Breast epithelium (tissue), 4 donors: ENCODE measurements at regions not wholly inside any gene's neighbourhood (a gene's known extent, or its start where the extent isn't known, plus 50 kb on each side); places are given as distances from the start of the nearest gene placed in this dataset.

ENCODE experiments used
- DNase-seq, 2 donors: peaks; one replicate each; pipeline ENCODE4 v3.0.0-alpha.2; 2019; ENCODE audit warnings: low spot score in 2 of 2
- H3K27ac ChIP-seq, 2 donors: fragments of 200-600 bp; sonication (generic) in 1 of 2; one replicate each; pipeline ENCODE4 v1.5.1; 2016 to 2019; ENCODE audit warnings: mild to moderate bottlenecking in 1 of 2
- H3K27me3 ChIP-seq, 2 donors: fragments of 200-600 bp; sonication (generic) in 1 of 2; one replicate each; pipeline versions ENCODE4 v1.5.1 to v1.6.0; 2017 to 2019; ENCODE audit warnings: control low read depth in 1 of 2, mild to moderate bottlenecking in 1 of 2
- H3K36me3 ChIP-seq: fragments of 200-600 bp; one replicate; pipeline ENCODE4 v1.5.1; 2019
- H3K4me1 ChIP-seq, 2 donors: fragments of 200-600 bp; sonication (generic); one replicate each; pipeline ENCODE4 v1.5.1; 2016 to 2019; ENCODE audit warnings: control low read depth in 1 of 2
- H3K4me3 ChIP-seq, 3 donors: fragments of 200-600 bp; sonication (generic); 1 replicate in 2 of 3; 2 replicates in 1 of 3; pipeline ENCODE4 v1.5.1; 2016 to 2019; ENCODE audit warnings: mild to moderate bottlenecking in 3 of 3, moderate library complexity in 2 of 3
- H3K9me3 ChIP-seq, 2 donors: fragments of 200-600 bp; sonication (generic) in 1 of 2; one replicate each; pipeline ENCODE4 v1.5.1; 2016 to 2019; ENCODE audit warnings: control low read depth in 1 of 2
- CTCF ChIP-seq, 3 donors: fragments of 450-650 bp; IDR thresholded peaks; one replicate each; pipeline ENCODE4 v1.5.1; 2016 to 2017; ENCODE audit warnings: antibody characterized with exemption in 3 of 3, mild to moderate bottlenecking in 3 of 3, moderate library complexity in 3 of 3
- POLR2A ChIP-seq: fragments of 450-650 bp; IDR thresholded peaks from one replicate; pipeline ENCODE4 v1.6.1; 2016; ENCODE audit warnings: antibody characterized with exemption, mild to moderate bottlenecking, moderate library complexity
- POLR2AphosphoS5 ChIP-seq, 3 donors: sonication (generic); formaldehyde crosslinking; IDR thresholded peaks; one replicate each; pipeline ENCODE4 v1.6.1; 2017; ENCODE audit warnings: antibody characterized with exemption in 3 of 3
- intact Hi-C: fragments of 100-400 bp; cut with DNase I; formaldehyde crosslinking; loops from one replicate; pipeline ENCODE4 v1.15.1; 2023; ENCODE audit warnings: low total_unique reads

- intact Hi-C loops = no loop called here
- no peak overlapping the region for H3K27ac ChIP-seq
- no peaks in the 10 kb centered on the region for H3K4me1 ChIP-seq
- no peak overlapping the region for H3K4me3 ChIP-seq
- TF ChIP-seq POLR2A (no peak), CTCF (IDR thresholded peaks at IDR 0.05) (no peak), POLR2AphosphoS5 (IDR thresholded peaks at IDR 0.05) (no peak)
- no peak for DNase-seq
- H3K9me3 ChIP-seq = no peaks in the 10 kb centered on the region
- no peaks in the 10 kb centered on the region for H3K27me3 ChIP-seq
- H3K36me3 ChIP-seq = no peaks in the 10 kb centered on the region
Observed at GRCh38 chr1:221100611-221101010, 221.4 kb downstream of the HLX start.

GRCh38 chr1:221101807-221102605 is 222.8 kb downstream of the HLX start:
- DNase-seq = no peak
- H3K36me3 ChIP-seq = no peaks in the 10 kb centered on the region
- H3K4me3 ChIP-seq = no peak overlapping the region
- intact Hi-C loops = no loop called here
- TF ChIP-seq POLR2AphosphoS5 (IDR thresholded peaks at IDR 0.05) (no peak), CTCF (IDR thresholded peaks at IDR 0.05) (no peak), POLR2A (no peak)
- H3K9me3 ChIP-seq = no peaks in the 10 kb centered on the region
- no peaks in the 10 kb centered on the region for H3K4me1 ChIP-seq
- H3K27me3 ChIP-seq = no peaks in the 10 kb centered on the region
- no peak overlapping the region for H3K27ac ChIP-seq

GRCh38 chr1:221104596-221104995 is 225.4 kb downstream of the HLX start:
- Histone ChIP-seq H3K4me1 (no peaks in the 10 kb centered on the region), H3K9me3 (no peaks in the 10 kb centered on the region), H3K27me3 (no peaks in the 10 kb centered on the region), H3K27ac (no peak overlapping the region), H3K4me3 (no peak overlapping the region), H3K36me3 (no peaks in the 10 kb centered on the region)
- intact Hi-C loops = no loop called here
- TF ChIP-seq POLR2A (no peak), POLR2AphosphoS5 (IDR thresholded peaks at IDR 0.05) (no peak), CTCF (IDR thresholded peaks at IDR 0.05) (no peak)
- DNase-seq = no peak

GRCh38 chr1:221105578-221105977 is 226.3 kb downstream of the HLX start:
- DNase-seq = no peak
- Histone ChIP-seq H3K36me3 (no peaks in the 10 kb centered on the region), H3K4me1 (no peaks in the 10 kb centered on the region), H3K27me3 (no peaks in the 10 kb centered on the region), H3K4me3 (no peak overlapping the region), H3K9me3 (no peaks in the 10 kb centered on the region), H3K27ac (no peak overlapping the region)
- intact Hi-C loops = no loop called here
- TF ChIP-seq CTCF (IDR thresholded peaks at IDR 0.05) (no peak), POLR2A (no peak), POLR2AphosphoS5 (IDR thresholded peaks at IDR 0.05) (no peak)

GRCh38 chr1:221106616-221107015 is 227.4 kb downstream of the HLX start:
- H3K36me3 ChIP-seq = no peaks in the 10 kb centered on the region
- no peaks in the 10 kb centered on the region for H3K9me3 ChIP-seq
- H3K27me3 ChIP-seq = no peaks in the 10 kb centered on the region
- intact Hi-C loops = no loop called here
- H3K27ac ChIP-seq = no peak overlapping the region
- TF ChIP-seq POLR2AphosphoS5 (IDR thresholded peaks at IDR 0.05) = no peak
- no peak for TF ChIP-seq POLR2A
- no peak for TF ChIP-seq CTCF (IDR thresholded peaks at IDR 0.05)
- no peaks in the 10 kb centered on the region for H3K4me1 ChIP-seq
- no peak overlapping the region for H3K4me3 ChIP-seq
- no peak for DNase-seq
